ENCODE measurements at regions not wholly inside any gene's neighbourhood (a gene's known extent, or its start where the extent isn't known, plus 50 kb on each side); places are given as distances from the start of the nearest gene placed in this dataset.

DNA sequence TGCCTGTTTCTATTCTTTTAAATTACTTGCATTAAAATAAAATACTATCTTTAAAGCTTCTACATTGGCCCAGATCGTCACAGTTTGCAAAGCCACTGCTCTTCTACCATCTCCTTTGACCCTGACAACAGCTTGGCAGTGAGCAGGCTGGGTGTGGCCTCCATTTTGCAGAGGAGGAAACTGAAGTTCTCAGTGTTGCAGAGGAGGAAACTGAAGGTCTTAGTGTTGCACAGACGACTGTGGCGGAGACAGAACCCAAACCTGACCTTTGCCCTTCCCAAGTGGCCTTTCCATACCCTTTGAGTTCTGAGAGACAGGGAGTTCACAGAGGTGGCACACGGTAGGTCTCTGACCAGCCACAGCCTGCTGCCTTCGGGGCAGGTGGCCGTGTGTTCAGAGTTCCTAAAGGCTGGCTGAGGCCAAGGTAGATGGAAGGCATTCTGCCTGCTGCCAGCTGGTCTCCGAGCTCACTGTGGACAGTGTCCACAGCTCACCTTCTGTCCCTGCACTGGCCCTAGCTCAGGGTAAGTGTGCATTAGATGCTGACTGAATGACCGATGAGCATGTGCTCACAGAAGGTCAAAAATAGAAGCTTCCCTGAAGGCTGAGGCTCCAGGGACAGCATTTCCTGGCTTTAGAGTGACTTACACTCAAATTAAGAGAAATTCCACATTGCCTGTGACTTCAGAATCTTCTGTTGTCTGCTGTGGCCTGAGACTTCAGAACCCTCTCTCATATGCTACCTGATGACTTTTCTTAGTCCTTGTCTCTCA lies 113.5 kb upstream of the SLC24A3 start:
- TF ChIP-seq POLR2A (IDR thresholded peaks at IDR 0.05): no peak
- TF ChIP-seq, protein P1, sequence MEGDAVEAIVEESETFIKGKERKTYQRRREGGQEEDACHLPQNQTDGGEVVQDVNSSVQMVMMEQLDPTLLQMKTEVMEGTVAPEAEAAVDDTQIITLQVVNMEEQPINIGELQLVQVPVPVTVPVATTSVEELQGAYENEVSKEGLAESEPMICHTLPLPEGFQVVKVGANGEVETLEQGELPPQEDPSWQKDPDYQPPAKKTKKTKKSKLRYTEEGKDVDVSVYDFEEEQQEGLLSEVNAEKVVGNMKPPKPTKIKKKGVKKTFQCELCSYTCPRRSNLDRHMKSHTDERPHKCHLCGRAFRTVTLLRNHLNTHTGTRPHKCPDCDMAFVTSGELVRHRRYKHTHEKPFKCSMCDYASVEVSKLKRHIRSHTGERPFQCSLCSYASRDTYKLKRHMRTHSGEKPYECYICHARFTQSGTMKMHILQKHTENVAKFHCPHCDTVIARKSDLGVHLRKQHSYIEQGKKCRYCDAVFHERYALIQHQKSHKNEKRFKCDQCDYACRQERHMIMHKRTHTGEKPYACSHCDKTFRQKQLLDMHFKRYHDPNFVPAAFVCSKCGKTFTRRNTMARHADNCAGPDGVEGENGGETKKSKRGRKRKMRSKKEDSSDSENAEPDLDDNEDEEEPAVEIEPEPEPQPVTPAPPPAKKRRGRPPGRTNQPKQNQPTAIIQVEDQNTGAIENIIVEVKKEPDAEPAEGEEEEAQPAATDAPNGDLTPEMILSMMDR (IDR thresholded peaks at IDR 0.05): no peak

Measured in heart left ventricle (tissue), 13 donors.